Tibial nerve (tissue), 4 donors: ENCODE measurements at regions not wholly inside any gene's neighbourhood (a gene's known extent, or its start where the extent isn't known, plus 50 kb on each side); places are given as distances from the start of the nearest gene placed in this dataset.
"Not testable (repeated sequence)": the region's sequence is repeated elsewhere in the genome, so short reads cannot be mapped to it uniquely, and the experiment has no call there.

ENCODE experiments used
- DNase-seq, 2 donors: peaks; one replicate each; pipeline ENCODE4 v3.0.0-alpha.2; 2019; ENCODE audit warnings: low spot score in 2 of 2
- H3K27ac ChIP-seq, 4 donors: fragments of 200-600 bp; sonication (generic) in 3 of 4; one replicate each; pipeline ENCODE4 v1.5.1; 2017 to 2019; ENCODE audit warnings: mild to moderate bottlenecking in 1 of 4
- H3K27me3 ChIP-seq, 2 donors: fragments of 200-600 bp; sonication (generic) in 1 of 2; one replicate each; pipeline versions ENCODE4 v1.5.1 to v1.6.0; 2017 to 2019
- H3K36me3 ChIP-seq, 3 donors: fragments of 200-600 bp; sonication (generic); one replicate each; pipeline ENCODE4 v1.5.1; 2018 to 2019
- H3K4me1 ChIP-seq, 4 donors: fragments of 200-600 bp; sonication (generic) in 3 of 4; one replicate each; pipeline ENCODE4 v1.5.1; 2017 to 2019
- H3K4me3 ChIP-seq, 4 donors: fragments of 200-600 bp; sonication (generic) in 3 of 4; one replicate each; pipeline ENCODE4 v1.5.1; 2017 to 2019; ENCODE audit warnings: mild to moderate bottlenecking in 1 of 4, moderate library complexity in 1 of 4
- H3K9me3 ChIP-seq, 4 donors: fragments of 200-600 bp; sonication (generic) in 3 of 4; one replicate each; pipeline ENCODE4 v1.5.1; 2017 to 2019
- CTCF ChIP-seq, 5 experiments: fragments of 200-600 bp in 3 of 5; fragments of 450-650 bp in 2 of 5; sonication (generic) in 3 of 5; IDR thresholded peaks; one replicate each; pipeline ENCODE4 v1.5.1; 2016 to 2019; ENCODE audit warnings: antibody characterized with exemption in 5 of 5, mild to moderate bottlenecking in 3 of 5, moderate library complexity in 2 of 5
- EP300 ChIP-seq, 2 donors: sonication (generic); formaldehyde crosslinking; IDR thresholded peaks; one replicate each; pipeline ENCODE4 v1.6.1; 2017; ENCODE audit warnings: antibody characterized with exemption in 2 of 2, mild to moderate bottlenecking in 1 of 2
- POLR2A ChIP-seq, 2 donors: fragments of 450-650 bp; IDR thresholded peaks; one replicate each; pipeline ENCODE4 v1.6.1; 2017; ENCODE audit warnings: antibody characterized with exemption in 2 of 2, mild to moderate bottlenecking in 2 of 2, moderate library complexity in 2 of 2
- WGBS, 2 donors: methylation state at CpG; one replicate each; pipeline ENCODE4 v1.1.5; 2018; 5-methylcytosine and 5-hydroxymethylcytosine counted together

- Histone ChIP-seq H3K27me3 (no peaks in the 10 kb centered on the region), H3K4me1 (no peaks in the 10 kb centered on the region), H3K36me3 (no peaks in the 10 kb centered on the region), H3K4me3 (no peak overlapping the region), H3K27ac (no peak overlapping the region), H3K9me3 (peaks cover 0 to 2% (median 0%) of the 10 kb centered on the region in 4 donors)
- no peak for TF ChIP-seq POLR2A (IDR thresholded peaks at IDR 0.05)
- TF ChIP-seq CTCF (IDR thresholded peaks at IDR 0.05): no peak
- TF ChIP-seq EP300 (IDR thresholded peaks at IDR 0.05): no peak
- WGBS, 2 donors: 47 to 50% methylated on average over 1 of the region's 1 CpG
- no peak for DNase-seq
These were observed 1021.6 kb downstream of the NCAM2 start for GRCh38 chr21:22019766-22020165.

- no peak overlapping the region for H3K27ac ChIP-seq
- no peaks in the 10 kb centered on the region for H3K9me3 ChIP-seq
- TF ChIP-seq CTCF (IDR thresholded peaks at IDR 0.05) (no peak), POLR2A (IDR thresholded peaks at IDR 0.05) (no peak), EP300 (IDR thresholded peaks at IDR 0.05) (no peak)
- no peak for DNase-seq
- H3K4me1 ChIP-seq: no peaks in the 10 kb centered on the region
- H3K4me3 ChIP-seq: no peak overlapping the region
- WGBS, 2 donors: 48% methylated on average over 3 of the region's 3 CpGs
- H3K36me3 ChIP-seq: no peaks in the 10 kb centered on the region
- no peaks in the 10 kb centered on the region for H3K27me3 ChIP-seq
These were observed 1022.0 kb downstream of the NCAM2 start for GRCh38 chr21:22020221-22020620.

- not testable (repeated sequence) for H3K4me3 ChIP-seq, H3K36me3 ChIP-seq, H3K27ac ChIP-seq, H3K4me1 ChIP-seq, H3K9me3 ChIP-seq, H3K27me3 ChIP-seq, DNase-seq
- 62 to 67% methylated on average over 2 of the region's 2 CpGs for WGBS, 2 donors
These were observed 1025.7 kb downstream of the NCAM2 start for GRCh38 chr21:22023896-22024295.

- WGBS, 2 donors: 81 to 87% methylated on average over 2 of the region's 2 CpGs
- Histone ChIP-seq H3K4me3 (no peak overlapping the region), H3K36me3 (no peaks in the 10 kb centered on the region), H3K9me3 (no peaks in the 10 kb centered on the region), H3K27me3 (no peaks in the 10 kb centered on the region), H3K27ac (no peak overlapping the region), H3K4me1 (no peaks in the 10 kb centered on the region)
- TF ChIP-seq POLR2A (IDR thresholded peaks at IDR 0.05) (no peak), CTCF (IDR thresholded peaks at IDR 0.05) (no peak), EP300 (IDR thresholded peaks at IDR 0.05) (no peak)
- DNase-seq: no peak
These were observed 1046.2 kb downstream of the NCAM2 start for GRCh38 chr21:22044431-22044830.

GRCh38 chr21:22046576-22046975 is 1048.4 kb downstream of the NCAM2 start:
- no peaks in the 10 kb centered on the region for H3K9me3 ChIP-seq
- TF ChIP-seq EP300 (IDR thresholded peaks at IDR 0.05) (no peak), CTCF (IDR thresholded peaks at IDR 0.05) (no peak), POLR2A (IDR thresholded peaks at IDR 0.05) (no peak)
- H3K36me3 ChIP-seq: no peaks in the 10 kb centered on the region
- no peak overlapping the region for H3K4me3 ChIP-seq
- H3K27ac ChIP-seq: no peak overlapping the region
- DNase-seq: no peak
- no peaks in the 10 kb centered on the region for H3K27me3 ChIP-seq
- H3K4me1 ChIP-seq: no peaks in the 10 kb centered on the region

GRCh38 chr21:22056904-22057303 is 1058.7 kb downstream of the NCAM2 start:
- no peak for DNase-seq

More at GRCh38 chr21:22056904-22057303, 1058.7 kb downstream of the NCAM2 start:
- no peaks in the 10 kb centered on the region for H3K36me3 ChIP-seq
- no peak for TF ChIP-seq CTCF (IDR thresholded peaks at IDR 0.05)
- H3K27ac ChIP-seq: no peak overlapping the region
- H3K4me1 ChIP-seq: no peaks in the 10 kb centered on the region
- H3K27me3 ChIP-seq: no peaks in the 10 kb centered on the region
- WGBS, 2 donors: 89% methylated on average over 5 of the region's 5 CpGs
- no peak overlapping the region for H3K4me3 ChIP-seq
- no peaks in the 10 kb centered on the region for H3K9me3 ChIP-seq
